AG09309 (cell line): ENCODE measurements at regions not wholly inside any gene's neighbourhood (a gene's known extent, or its start where the extent isn't known, plus 50 kb on each side); places are given as distances from the start of the nearest gene placed in this dataset.

ENCODE experiments used
- DNase-seq: peaks from one replicate; pipeline ENCODE4 v3.0.0-alpha.2; 2010; ENCODE audit warnings: low read depth
- H3K4me3 ChIP-seq: 2 replicates; pipeline ENCODE4 v1.5.1; 2011; ENCODE audit warnings: mild to moderate bottlenecking, low read depth, low read length, moderate library complexity; ENCODE audit not compliant: control insufficient read depth
- TF ChIP-seq, protein P1 (sequence below): IDR thresholded peaks from 2 replicates; pipeline ENCODE4 v1.5.1; 2011; ENCODE audit warnings: mild to moderate bottlenecking, low read depth, low read length, inconsistent platforms; ENCODE audit not compliant: insufficient read depth, control insufficient read depth; ENCODE audit errors: missing control alignments

- H3K4me3 ChIP-seq, result no peak overlapping the region
- TF ChIP-seq, protein P1, sequence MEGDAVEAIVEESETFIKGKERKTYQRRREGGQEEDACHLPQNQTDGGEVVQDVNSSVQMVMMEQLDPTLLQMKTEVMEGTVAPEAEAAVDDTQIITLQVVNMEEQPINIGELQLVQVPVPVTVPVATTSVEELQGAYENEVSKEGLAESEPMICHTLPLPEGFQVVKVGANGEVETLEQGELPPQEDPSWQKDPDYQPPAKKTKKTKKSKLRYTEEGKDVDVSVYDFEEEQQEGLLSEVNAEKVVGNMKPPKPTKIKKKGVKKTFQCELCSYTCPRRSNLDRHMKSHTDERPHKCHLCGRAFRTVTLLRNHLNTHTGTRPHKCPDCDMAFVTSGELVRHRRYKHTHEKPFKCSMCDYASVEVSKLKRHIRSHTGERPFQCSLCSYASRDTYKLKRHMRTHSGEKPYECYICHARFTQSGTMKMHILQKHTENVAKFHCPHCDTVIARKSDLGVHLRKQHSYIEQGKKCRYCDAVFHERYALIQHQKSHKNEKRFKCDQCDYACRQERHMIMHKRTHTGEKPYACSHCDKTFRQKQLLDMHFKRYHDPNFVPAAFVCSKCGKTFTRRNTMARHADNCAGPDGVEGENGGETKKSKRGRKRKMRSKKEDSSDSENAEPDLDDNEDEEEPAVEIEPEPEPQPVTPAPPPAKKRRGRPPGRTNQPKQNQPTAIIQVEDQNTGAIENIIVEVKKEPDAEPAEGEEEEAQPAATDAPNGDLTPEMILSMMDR, result no peak
- no peak for DNase-seq
Measured at GRCh38 chr18:49697757-49698524, 115.4 kb downstream of the ACAA2 start.

DNA sequence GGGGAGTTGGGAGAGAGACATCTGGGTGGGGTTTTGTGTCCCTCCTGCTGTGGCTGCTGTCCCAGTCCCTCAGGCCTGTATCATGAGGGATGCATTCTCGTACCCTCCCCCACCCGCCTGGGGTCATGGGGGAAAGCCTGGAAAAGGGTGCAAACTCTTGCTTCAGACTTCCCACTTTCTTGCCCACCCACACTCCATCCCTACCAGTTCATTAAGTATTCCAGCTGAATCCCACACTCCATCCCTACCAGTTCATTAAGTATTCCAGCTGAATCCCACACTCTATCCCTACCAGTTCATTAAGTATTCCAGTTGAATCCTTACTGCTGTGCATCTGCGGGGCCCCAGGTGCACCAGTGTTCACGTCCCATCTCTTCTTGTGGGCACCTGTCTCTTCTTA, 116.3 kb downstream of the ACAA2 start:
- DNase-seq, result no peak

DNA sequence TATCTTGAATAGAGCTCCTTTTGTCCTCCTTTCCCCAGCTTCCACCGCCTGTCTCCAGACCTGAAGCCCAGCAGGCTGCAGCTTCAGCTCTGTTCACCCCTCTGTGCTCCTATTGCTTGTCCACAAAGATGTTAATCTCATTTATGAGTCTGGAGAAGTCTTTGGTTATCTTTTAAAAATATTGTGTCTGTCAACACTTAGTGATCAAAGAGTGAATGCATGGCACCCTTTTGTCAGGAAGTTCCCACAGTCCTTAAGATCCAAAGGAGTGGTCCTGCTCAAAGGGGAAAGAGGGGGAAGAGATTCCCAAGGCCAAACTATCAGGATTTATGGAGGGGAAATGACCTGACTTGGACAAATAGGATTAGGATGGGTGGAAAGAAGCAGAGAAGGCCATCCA, 118.9 kb downstream of the ACAA2 start:
- no peak for DNase-seq
- TF ChIP-seq, protein P1, result no peak
- H3K4me3 ChIP-seq, result no peak overlapping the region

More for the DNA sequence above, 116.3 kb downstream of the ACAA2 start:
- TF ChIP-seq, protein P1, result no peak
- H3K4me3 ChIP-seq, result no peak overlapping the region

DNA sequence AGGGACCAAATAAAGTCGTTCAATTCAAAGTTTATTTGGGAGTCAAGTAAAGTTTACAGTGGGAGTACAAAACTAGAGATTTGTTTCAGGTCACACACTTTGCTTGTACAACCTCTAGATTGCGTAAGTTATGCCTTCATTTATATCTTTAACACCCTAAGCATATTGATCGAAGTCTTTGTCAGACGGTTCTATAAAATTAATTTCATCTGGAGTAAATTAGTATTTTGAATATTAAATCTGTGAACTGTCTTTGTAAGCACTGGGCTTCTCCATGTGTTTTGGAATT, 119.7 kb downstream of the ACAA2 start:
- no peak for DNase-seq
- H3K4me3 ChIP-seq, result no peak overlapping the region
- TF ChIP-seq, protein P1, result no peak

DNA sequence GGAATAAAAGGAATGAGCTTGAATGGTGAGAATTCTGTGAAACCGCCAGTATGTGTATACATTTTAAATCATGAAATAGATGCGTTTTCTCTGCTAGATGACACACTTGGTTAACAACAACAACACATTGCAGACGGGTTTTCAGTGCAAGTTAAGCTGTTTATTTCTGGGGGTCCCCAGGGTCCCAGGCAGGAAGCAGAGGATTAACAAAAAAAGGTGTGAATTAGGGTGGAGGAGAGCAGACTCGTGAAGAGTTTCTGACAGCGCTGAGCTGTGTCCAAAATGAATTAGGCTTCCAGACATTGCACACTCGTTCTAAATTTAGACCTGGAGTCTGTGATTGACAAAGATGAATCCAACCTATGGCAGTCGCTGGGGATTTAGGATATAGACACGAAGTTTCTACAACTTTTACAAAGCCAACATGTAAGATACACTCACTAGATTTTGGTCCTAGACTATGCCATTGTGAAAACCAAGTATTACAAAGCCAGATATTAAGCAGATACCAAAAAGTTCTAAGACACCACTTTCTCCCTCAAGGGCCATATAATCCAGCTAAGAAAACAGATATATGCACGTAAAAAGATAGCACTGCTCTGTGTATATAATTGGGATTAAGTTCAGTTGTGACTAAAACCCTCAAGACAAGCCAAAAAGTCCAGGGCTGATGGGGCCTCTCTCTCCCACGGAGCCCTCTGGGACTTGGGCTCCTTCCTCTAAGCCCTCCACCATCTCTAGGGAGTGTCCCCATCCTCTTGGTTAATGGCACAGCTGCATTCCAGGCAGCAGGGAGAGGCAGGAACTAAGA, 120.2 kb downstream of the ACAA2 start:
- TF ChIP-seq, protein P1, result no peak
- no peak for DNase-seq
- H3K4me3 ChIP-seq, result no peak overlapping the region

- DNase-seq, result peak; percentile 66
- TF ChIP-seq, protein P1, result no peak
- no peak overlapping the region for H3K4me3 ChIP-seq
Measured at GRCh38 chr18:49691177-49691608, 122.1 kb downstream of the ACAA2 start.
